ENCODE measurements at regions not wholly inside any gene's neighbourhood (a gene's known extent, or its start where the extent isn't known, plus 50 kb on each side); places are given as distances from the start of the nearest gene placed in this dataset.

- POLR2A ChIA-PET = no interaction called here
Observed at GRCh38 chr2:184524551-184525382, 73.6 kb upstream of the ZNF804A start.

GRCh38 chr2:184527058-184527457, 71.3 kb upstream of the ZNF804A start:
- no peak for ATAC-seq
- no peak for TF ChIP-seq POLR2AphosphoS5 (IDR thresholded peaks at IDR 0.05; ENCODE audit: low read depth, low read length)
- TF ChIP-seq CTCF (IDR thresholded peaks at IDR 0.05 in 2 of 3, conservative IDR thresholded peaks at IDR 0.05 in 1 of 3; ENCODE audit: borderline replicate concordance in 1 of 3, insufficient read depth in 1 of 3, low read depth in 2 of 3, low read length in 2 of 3) = peak in 1 of 3 experiments; percentile 37; a peak in 1 of 6 replicates
- CTCF ChIA-PET = no interaction called here

More at GRCh38 chr2:184524551-184525382, 73.6 kb upstream of the ZNF804A start:
- no peak overlapping the region for H3K27ac ChIP-seq (ENCODE audit: low read depth, low read length)
- no peak overlapping the region for H3K4me2 ChIP-seq (ENCODE audit: low read length)
- BruUV-seq (replicated peaks) = no TSS peak
- H3K9me3 ChIP-seq (ENCODE audit: control insufficient read depth in 1 of 2, insufficient read depth in 1 of 2, low read depth in 1 of 2, low read length in 2 of 2) = peaks cover 6 to 16% of the 10 kb centered on the region in 2 experiments; a peak in 2 of 4 replicates
- no peaks in the 10 kb centered on the region for H3K79me2 ChIP-seq (ENCODE audit: insufficient read depth, low read length)
- intact Hi-C loops (cut with micrococcal nuclease) = no loop called here
- TF ChIP-seq ZNF274 (IDR thresholded peaks at IDR 0.05; ENCODE audit: low read depth, low read length) = no peak
- TF ChIP-seq EGR1 (IDR thresholded peaks at IDR 0.05; ENCODE audit: low read depth) = no peak
- TF ChIP-seq POLR2AphosphoS5 (IDR thresholded peaks at IDR 0.05; ENCODE audit: low read depth, low read length) = no peak
- TF ChIP-seq SIN3A (IDR thresholded peaks at IDR 0.05; ENCODE audit: low read depth) = no peak
- no peak for TF ChIP-seq CBX3 (IDR thresholded peaks at IDR 0.05; ENCODE audit: low read depth)
- TF ChIP-seq ELF1 (IDR thresholded peaks at IDR 0.05; ENCODE audit: borderline replicate concordance, low read depth) = no peak
- TF ChIP-seq FOSL1 (IDR thresholded peaks at IDR 0.05; ENCODE audit: low read depth) = no peak
- no peak for TF ChIP-seq RAD21 (IDR thresholded peaks at IDR 0.05; ENCODE audit: low read depth)
- H3K4me1 ChIP-seq (ENCODE audit: control insufficient read depth in 1 of 2, insufficient read depth in 2 of 2, low read length in 2 of 2) = no peaks in the 10 kb centered on the region
- no peak overlapping the region for H3K9ac ChIP-seq (ENCODE audit: low read length)
- H4K20me1 ChIP-seq (ENCODE audit: insufficient read depth) = no peaks in the 10 kb centered on the region
- no peak overlapping the region for H2AFZ ChIP-seq (ENCODE audit: low read depth, low read length, poor library complexity, severe bottlenecking)
- no peaks in the 10 kb centered on the region for H3K36me3 ChIP-seq (ENCODE audit: control insufficient read depth in 1 of 2, insufficient read depth in 2 of 2, low read length in 2 of 2)
- no peaks in the 10 kb centered on the region for H3K27me3 ChIP-seq (ENCODE audit: insufficient read depth, low read length)
- ChIA-PET RAD21 (ENCODE audit: low non-redundant PET in 1 of 2, low total read pairs in 2 of 2, uncharacterized antibody in 2 of 2, unreplicated experiment in 2 of 2) (no interaction called here), CTCF (no interaction called here)
- DNase-seq (ENCODE audit: low read depth, low spot score) = no peak
- H3K9me2 ChIP-seq (ENCODE audit: insufficient read depth) = peaks cover 6% of the 10 kb centered on the region; the same call in 1 of the 2 replicates
- H3K4me3 ChIP-seq (replicated peaks in 1 of 2; ENCODE audit: low read depth in 1 of 2, low read length in 2 of 2) = no peak overlapping the region
- no peak for ATAC-seq

More at GRCh38 chr2:184527058-184527457, 71.3 kb upstream of the ZNF804A start:
- DNase-seq (ENCODE audit: low read depth, low spot score) = no peak
- Histone ChIP-seq H3K9me3 (ENCODE audit: control insufficient read depth in 1 of 2, insufficient read depth in 1 of 2, low read depth in 1 of 2, low read length in 2 of 2) (peaks cover 6 to 16% of the 10 kb centered on the region in 2 experiments; a peak in 2 of 4 replicates), H3K27ac (ENCODE audit: low read depth, low read length) (no peak overlapping the region), H3K9me2 (ENCODE audit: insufficient read depth) (no peaks in the 10 kb centered on the region), H3K36me3 (ENCODE audit: control insufficient read depth in 1 of 2, insufficient read depth in 2 of 2, low read length in 2 of 2) (no peaks in the 10 kb centered on the region), H4K20me1 (ENCODE audit: insufficient read depth) (no peaks in the 10 kb centered on the region), H3K27me3 (ENCODE audit: insufficient read depth, low read length) (no peaks in the 10 kb centered on the region), H3K4me3 (replicated peaks in 1 of 2; ENCODE audit: low read depth in 1 of 2, low read length in 2 of 2) (no peak overlapping the region), H2AFZ (ENCODE audit: low read depth, low read length, poor library complexity, severe bottlenecking) (no peak overlapping the region), H3K4me2 (ENCODE audit: low read length) (no peak overlapping the region), H3K4me1 (ENCODE audit: control insufficient read depth in 1 of 2, insufficient read depth in 2 of 2, low read length in 2 of 2) (no peaks in the 10 kb centered on the region), H3K79me2 (ENCODE audit: insufficient read depth, low read length) (no peaks in the 10 kb centered on the region), H3K9ac (ENCODE audit: low read length) (no peak overlapping the region)
- ChIA-PET RAD21 (ENCODE audit: low non-redundant PET in 1 of 2, low total read pairs in 2 of 2, uncharacterized antibody in 2 of 2, unreplicated experiment in 2 of 2) (no interaction called here), POLR2A (no interaction called here)
- no TSS peak for BruUV-seq (replicated peaks)
- intact Hi-C loops (cut with micrococcal nuclease) = no loop called here
